Stimulated activated CD8-positive, alpha-beta memory T cell treated with anti-CD3 and anti-CD28 coated beads, Interleukin-15, amount 100 ng/mL, for 4 hours (primary cell): ENCODE measurements at regions not wholly inside any gene's neighbourhood (a gene's known extent, or its start where the extent isn't known, plus 50 kb on each side); places are given as distances from the start of the nearest gene placed in this dataset.

Experiments
- DNase-seq, 2 donors: peaks; one replicate each; pipeline ENCODE4 v3.0.0-alpha.2; 2020; ENCODE audit warnings: low read depth in 2 of 2

DNA sequence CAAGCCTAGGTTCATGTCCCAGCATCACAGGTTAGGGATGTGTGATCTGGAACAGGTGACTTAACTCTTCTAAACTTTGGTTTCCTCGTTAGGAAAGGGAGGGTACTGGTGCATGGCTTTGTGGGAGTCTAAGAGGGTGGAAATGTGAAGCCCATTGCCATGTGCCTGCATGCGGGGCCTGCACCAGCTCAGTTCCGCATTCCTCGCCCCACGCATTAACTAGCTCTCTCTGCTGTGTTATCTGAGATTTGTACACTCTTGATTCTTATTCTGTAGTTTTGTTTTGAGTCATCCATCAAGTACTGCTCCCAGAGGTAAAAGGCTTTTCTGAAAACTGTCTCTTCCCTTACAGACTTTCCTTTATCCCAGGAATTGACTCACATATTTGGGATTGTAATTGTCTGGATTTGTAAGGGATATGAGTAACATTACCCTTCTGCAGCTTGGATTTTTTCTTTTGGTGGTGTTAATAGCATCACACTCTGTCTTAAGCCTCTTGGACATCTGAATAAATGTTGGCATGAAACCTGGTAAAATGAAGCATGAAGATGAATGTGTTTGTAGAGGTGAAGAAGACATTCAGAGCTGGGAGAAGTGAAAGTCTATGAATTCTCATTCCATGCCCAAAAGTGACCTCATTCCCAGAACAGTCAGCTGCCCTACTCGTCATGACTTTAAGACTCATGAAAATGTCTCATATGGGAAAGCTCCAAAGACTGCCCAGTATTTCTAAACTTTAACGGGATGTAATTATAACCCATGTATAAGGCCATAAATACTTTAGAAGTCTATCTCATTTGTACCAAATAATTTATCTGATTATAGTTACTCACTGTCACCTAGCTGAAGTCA is 357.3 kb downstream of the FOXA2 start:
- no peak for DNase-seq

DNA sequence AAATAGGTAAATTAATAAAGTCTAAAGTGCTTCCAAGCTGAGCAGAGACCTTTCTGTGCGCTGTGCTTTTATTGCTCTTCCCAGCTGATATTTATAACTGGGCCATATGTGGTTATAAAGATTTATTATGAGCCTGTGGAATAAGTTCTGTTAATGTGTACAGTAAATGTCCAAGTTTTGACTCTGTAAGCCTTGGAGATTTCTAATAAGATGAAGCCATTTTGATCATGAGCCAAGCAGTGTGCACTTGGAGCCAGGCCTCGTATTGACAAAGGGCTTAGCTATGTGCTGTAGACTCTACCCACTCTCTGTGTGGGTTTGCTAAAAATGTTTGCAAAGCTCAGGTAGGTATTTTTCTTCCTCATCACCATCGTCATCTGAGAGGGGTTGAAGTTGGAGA is 361.1 kb downstream of the FOXA2 start:
- no peak for DNase-seq

GRCh38 chr20:22217712-22218352 is 366.5 kb downstream of the FOXA2 start:
- no peak for DNase-seq

DNA sequence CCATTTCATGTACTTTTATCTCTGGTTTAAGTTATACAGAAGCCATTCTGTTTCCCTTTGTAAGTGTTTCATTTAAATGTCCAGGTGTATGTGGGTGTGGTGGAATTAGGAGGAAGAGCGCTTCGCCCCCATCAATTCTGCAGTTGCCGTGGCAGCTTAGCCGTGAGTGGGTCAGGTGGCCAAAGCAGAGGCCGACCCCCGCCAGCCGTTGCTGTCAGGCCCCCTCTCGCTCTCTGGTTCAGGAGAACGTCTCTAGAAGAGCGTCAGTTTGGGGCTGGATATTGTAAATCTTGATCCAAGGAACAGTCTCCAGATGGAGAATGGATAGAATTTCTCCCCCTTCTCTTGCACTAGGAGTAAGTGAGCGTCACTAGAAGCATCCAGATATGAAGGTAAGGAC is 367.4 kb downstream of the FOXA2 start:
- DNase-seq, result no peak

- no peak for DNase-seq
These were observed 370.1 kb downstream of the FOXA2 start for GRCh38 chr20:22214296-22214695.

DNA sequence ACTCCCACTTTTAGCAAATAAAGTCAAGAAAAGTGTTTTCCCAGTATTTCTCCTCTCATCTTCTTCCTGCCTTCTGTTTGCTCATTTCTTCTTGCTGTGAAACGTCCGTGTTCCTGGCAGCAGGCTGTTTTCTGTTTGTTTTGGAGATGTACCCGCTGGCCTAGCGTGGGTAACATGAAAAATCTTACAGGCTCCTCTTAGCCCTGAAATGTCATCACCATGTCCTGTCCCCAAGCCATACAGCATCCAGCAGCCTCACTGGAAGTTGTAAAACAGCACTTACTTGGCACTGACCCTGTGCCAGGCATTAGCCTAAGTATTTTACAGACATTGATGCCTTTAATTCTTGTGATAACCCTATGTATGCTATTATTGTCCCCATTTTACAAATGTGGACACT is 371.1 kb downstream of the FOXA2 start:
- DNase-seq, result no peak

- DNase-seq, result no peak
These were observed 377.1 kb downstream of the FOXA2 start for GRCh38 chr20:22207280-22207679.

GRCh38 chr20:22204801-22205200 is 379.6 kb downstream of the FOXA2 start:
- DNase-seq, result no peak

GRCh38 chr20:22182148-22182547 is 402.2 kb downstream of the FOXA2 start:
- DNase-seq, result no peak

DNA sequence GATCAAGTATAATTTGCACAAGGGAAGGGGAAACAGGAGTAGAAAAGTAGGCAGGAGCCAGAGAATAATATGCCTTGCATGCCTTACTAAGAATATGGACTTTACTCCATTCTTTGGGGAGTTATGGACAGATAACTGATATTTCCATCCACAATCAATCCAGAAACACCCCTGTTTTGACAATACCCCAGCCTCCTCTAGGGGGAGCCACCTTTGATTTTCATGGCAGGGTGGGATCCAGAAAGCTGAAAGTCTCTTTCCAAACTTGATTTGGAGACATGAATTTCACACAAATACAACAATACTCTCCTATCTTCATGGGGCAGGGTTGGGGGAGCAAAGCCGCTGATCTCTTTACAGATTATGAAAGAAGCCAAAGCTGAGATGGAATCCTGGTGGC is 404.1 kb downstream of the FOXA2 start:
- no peak for DNase-seq

GRCh38 chr20:22160101-22160652 is 424.2 kb downstream of the FOXA2 start:
- no peak for DNase-seq

DNA sequence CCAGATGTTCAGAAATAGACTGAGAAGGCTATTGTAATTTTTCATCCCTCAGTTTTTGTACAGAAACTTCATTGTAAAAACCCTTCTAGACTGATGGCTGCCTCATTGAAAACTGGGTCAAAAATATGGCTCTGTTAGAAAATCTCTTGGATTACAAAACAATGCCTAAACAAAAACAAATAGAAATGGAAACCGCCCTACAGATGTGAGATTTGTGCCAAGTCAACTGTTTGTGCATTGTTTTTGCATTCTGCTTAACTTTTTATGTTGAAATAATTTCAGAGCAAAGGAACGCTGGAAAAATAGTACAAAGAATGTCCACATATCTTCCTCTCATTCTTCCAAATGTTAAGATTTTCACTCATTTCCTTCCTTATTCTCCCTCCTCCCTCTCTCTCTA is 425.1 kb downstream of the FOXA2 start:
- DNase-seq, result no peak

DNA sequence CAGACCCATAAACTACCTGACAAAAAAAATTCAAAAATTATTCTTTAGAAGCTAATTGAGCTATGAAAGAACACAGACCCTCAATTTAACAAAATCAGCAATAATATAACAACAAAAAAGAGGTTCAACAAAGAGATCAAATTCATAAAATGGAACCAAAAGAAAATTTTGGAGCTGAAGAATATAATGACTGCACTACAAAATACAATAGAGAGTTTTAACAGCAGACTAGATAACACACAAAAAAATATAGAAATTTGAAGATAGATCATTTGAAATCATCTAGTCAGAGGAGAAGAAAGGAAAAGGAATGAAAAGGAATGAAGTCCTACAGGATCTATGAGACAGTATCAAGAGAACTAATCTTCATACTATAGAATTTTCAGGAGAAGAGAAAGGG is 422.1 kb downstream of the PAX1 start:
- no peak for DNase-seq

GRCh38 chr20:22106308-22106938 is 401.0 kb downstream of the PAX1 start:
- DNase-seq, result no peak

- DNase-seq, result no peak
These were observed 396.1 kb downstream of the PAX1 start for GRCh38 chr20:22101606-22102005.

GRCh38 chr20:22100686-22101085 is 395.2 kb downstream of the PAX1 start:
- DNase-seq, result no peak

- no peak for DNase-seq
These were observed 393.9 kb downstream of the PAX1 start for GRCh38 chr20:22099348-22099747.

GRCh38 chr20:22098511-22098910 is 393.0 kb downstream of the PAX1 start:
- DNase-seq, result no peak

DNA sequence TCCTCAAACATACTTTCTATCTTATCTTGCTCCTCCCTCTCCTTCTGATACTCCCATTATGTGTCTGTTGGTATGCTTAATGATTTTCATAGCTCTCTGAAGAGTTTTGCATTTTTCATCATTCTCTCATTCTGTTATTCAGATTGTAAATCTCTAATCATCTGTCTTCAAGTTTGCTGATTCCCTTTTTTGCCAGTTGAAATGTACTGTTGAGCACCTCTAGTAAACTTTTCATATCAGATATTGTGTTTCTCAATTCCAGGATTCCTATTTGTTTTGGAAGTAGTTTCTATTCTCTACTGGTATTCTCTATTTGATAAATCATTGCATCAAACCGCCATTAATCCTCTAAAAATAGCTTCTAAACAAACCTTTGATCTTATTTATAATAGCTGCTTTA is 387.7 kb downstream of the PAX1 start:
- DNase-seq, result no peak

GRCh38 chr20:22088882-22089281 is 383.4 kb downstream of the PAX1 start:
- no peak for DNase-seq

DNA sequence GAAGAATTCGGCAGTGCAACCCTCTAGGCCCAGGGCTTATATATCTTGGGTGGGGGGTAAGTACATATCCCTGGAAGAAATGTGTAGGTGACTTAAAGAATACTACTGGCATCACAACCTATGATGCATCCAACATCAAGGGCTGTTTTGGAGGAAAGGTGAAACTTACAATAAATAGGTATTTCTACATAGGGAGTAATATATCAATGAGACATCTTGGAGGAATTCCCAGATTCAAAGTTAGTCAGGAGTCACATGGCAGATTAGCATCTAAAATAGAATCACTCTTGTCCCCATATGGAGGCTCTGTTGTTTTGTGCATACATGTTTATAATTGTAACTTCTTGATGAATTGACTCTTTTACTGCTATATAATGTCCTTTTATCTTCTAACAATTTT is 375.5 kb downstream of the PAX1 start:
- no peak for DNase-seq

- DNase-seq, result no peak
These were observed 369.2 kb downstream of the PAX1 start for GRCh38 chr20:22074635-22075034.

- DNase-seq, result no peak
These were observed 366.4 kb downstream of the PAX1 start for GRCh38 chr20:22071841-22072240.
